MV-4-11 (cell line): ENCODE measurements at regions not wholly inside any gene's neighbourhood (a gene's known extent, or its start where the extent isn't known, plus 50 kb on each side); places are given as distances from the start of the nearest gene placed in this dataset.
A peak's percentile ranks its signal among the peaks of the same experiment; 100 is the strongest.
"Not testable (repeated sequence)": the region's sequence is repeated elsewhere in the genome, so short reads cannot be mapped to it uniquely, and the experiment has no call there.

Experiments used
- DNase-seq: peaks from one replicate; lab custom pipeline; 2025; lab: John Stamatoyannopoulos, UW

GRCh38 chr11:115606498-115607220, 102.4 kb upstream of the CADM1 start:
- no peak for DNase-seq

DNA sequence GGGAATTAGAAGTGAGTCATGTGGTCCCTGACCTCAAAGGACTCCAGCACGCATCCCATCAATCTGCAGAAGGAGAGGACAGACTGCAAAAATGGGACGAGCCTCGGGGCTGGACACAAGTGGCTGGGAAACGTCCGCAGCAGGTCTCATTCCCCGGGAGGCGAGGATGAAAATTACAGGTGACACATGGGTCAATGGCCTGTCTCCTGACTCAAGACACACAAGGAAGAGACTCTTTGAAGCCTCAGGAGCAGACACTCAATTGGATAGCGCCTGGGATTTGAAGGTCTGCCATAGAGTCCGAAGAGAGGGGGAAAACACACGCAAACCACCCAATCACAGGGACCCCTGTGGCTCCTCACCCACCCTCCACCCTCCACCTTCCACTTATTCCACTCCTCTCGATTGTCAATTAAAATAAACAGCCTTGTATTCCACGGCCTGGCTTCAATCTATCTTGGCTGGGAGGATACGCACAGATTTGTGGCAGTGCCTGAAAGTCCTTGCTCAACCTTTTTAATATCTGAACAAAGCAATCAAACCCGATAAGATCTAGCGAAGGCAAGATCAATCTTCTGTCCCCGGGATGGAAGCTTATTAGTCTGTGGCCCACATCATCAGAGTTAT, 101.8 kb upstream of the CADM1 start:
- no peak for DNase-seq

DNA sequence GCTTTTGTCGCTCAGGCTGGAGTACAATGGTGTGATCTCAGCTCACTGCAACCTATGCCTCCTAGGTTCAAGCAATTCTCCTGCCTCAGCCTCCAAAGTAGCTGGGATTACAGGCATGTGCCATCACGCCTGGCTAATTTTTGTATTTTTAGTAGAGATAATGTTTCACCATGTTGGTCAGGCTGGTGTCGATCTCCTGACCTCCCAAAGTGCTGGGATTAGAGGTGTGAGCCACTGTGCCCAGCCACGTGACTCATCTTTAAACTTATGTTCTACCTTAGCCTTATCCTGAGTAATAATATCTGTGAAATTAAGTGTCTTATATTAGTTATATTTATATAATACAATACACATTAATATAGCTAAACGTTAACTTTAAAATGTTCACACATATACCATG, 101.2 kb upstream of the CADM1 start:
- DNase-seq = not testable (repeated sequence)

- DNase-seq = no peak
Measured at GRCh38 chr11:115599125-115599524, 94.9 kb upstream of the CADM1 start.

DNA sequence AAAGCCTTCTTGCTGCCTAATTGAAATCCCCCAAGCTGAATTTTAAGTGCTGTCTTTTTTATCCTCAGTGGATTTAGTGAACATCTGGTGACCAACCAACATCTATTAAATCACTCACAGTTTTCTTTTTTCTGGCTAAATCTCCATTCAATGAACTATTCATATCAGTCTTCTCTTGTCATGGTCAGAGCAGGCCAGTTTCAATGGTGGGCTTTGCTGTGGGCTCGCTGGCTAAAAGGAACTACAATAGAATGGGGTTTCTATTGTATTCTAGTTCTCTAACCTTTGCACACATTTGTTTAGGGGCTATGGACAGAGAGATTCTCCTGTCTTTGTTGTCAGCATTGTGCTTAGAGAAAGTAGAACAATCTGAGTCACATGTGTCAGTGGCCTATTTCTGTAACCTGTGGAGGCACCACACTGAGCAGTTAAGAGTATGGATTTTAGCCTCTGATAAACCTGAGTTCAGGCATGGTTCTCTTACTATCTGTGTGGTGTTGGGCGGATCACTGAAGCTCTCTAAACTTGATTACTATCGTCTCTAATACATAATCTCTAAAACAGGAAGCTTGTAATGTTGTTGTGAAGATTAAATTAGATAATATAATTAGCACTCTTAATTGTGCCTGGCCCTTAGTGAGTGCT, 94.2 kb upstream of the CADM1 start:
- no peak for DNase-seq

GRCh38 chr11:115591380-115591779, 87.2 kb upstream of the CADM1 start:
- DNase-seq = no peak

- no peak for DNase-seq
Measured at GRCh38 chr11:115590254-115590653, 86.0 kb upstream of the CADM1 start.

GRCh38 chr11:115587718-115588342, 83.6 kb upstream of the CADM1 start:
- no peak for DNase-seq

GRCh38 chr11:115585361-115586024, 81.3 kb upstream of the CADM1 start:
- no peak for DNase-seq

- peak; percentile 7 for DNase-seq
Measured at GRCh38 chr11:115581871-115582639, 77.8 kb upstream of the CADM1 start.

- DNase-seq = no peak
Measured at GRCh38 chr11:115580927-115581680, 76.9 kb upstream of the CADM1 start.

- DNase-seq = peak; percentile 13
Measured at GRCh38 chr11:115580416-115580815, 76.2 kb upstream of the CADM1 start.

GRCh38 chr11:115579181-115579825, 75.1 kb upstream of the CADM1 start:
- DNase-seq = peak; percentile 25

DNA sequence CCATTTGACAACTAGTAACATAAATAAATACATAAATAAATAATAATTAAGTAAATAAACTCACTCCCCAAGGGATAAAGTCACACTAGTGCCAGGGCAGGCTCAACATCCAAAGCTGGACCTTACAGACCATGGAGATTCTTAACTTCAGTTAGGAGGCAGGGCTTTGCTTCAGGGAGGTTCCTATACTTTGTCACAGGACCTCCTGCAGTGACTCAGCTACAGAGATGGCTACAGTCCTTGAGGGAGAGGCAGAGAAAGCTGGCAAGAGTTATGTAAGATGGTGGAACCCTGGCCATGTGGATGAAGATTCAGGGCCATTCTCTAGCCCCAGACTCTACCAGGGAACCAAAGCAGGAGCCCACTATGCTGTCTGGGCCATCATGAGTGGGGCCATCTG, 74.1 kb upstream of the CADM1 start:
- DNase-seq = no peak

GRCh38 chr11:115577701-115578100, 73.5 kb upstream of the CADM1 start:
- no peak for DNase-seq

DNA sequence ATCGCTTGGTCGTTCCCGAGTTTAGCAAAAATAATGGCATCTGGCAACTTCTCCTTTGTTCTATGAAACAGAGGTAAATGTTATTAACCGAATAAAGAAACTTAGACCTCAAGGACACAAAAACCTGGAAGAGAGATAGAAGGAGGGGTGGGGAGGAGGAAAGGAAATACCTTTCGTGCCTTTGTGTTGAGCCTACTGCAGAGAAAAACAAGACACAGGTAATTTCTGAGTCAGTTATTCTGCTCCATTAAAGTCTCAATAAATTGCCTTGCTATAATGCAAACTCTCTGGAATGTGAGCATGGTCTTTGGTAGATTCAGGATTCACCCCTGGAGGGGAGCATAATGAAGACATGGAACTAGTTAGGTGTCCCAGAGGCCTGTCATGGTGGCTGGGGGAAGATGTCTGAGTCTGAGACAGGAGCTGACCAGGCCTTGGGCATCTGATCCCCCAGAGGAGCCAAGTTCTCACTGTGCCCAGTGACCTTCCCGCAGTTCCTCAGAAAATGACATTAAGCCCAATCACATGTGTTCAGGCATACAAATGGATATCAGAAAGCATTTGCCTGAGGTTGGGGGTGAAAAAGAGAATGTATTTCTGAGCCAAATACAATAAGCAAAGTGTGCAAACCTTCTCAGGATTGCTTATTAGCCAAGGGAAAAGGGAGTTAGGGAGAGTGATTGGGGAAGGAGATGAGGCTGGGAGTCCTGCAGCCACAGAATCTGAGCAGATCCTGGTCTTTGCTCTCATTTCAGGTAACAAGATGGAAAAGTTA, 72.6 kb upstream of the CADM1 start:
- DNase-seq = no peak

GRCh38 chr11:115572551-115572950, 68.3 kb upstream of the CADM1 start:
- no peak for DNase-seq

- no peak for DNase-seq
Measured at GRCh38 chr11:115566180-115566764, 62.1 kb upstream of the CADM1 start.

DNA sequence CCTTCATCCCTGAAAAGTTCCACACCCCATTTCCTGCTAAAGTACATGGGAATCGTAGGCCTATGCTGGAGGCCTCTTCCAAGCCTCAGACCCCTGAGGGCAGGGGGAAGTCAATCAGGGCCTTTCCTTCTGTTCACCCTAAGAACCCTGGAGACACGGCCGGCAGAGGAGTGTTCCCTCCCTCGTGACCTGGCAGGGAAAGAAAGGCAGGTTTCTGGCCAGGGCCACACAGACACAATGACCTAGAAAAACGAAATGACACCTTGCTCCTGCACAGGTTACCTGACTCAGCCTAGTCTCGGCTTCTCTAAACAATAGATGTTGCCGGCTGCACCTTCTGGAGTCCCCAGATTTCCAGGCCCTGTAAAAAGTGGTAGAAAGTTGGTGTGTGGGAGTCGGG, 60.6 kb upstream of the CADM1 start:
- no peak for DNase-seq
